ENCODE measurements at regions not wholly inside any gene's neighbourhood (a gene's known extent, or its start where the extent isn't known, plus 50 kb on each side); places are given as distances from the start of the nearest gene placed in this dataset.
"Not testable (repeated sequence)": the region's sequence is repeated elsewhere in the genome, so short reads cannot be mapped to it uniquely, and the experiment has no call there.

GRCh38 chr12:4139191-4139590 is 134.4 kb upstream of the CCND2 start:
- Mint-ChIP-seq H3K4me1 (ENCODE audit: low read depth) (peaks cover 13% of the 10 kb centered on the region), H3K27ac (ENCODE audit: unreplicated experiment) (no peak overlapping the region), H3K4me3 (ENCODE audit: unreplicated experiment) (no peak overlapping the region), H3K36me3 (ENCODE audit: low read depth) (no peaks in the 10 kb centered on the region), H3K27me3 (ENCODE audit: low read depth) (peaks cover 17% of the 10 kb centered on the region), H3K9me3 (ENCODE audit: low read depth) (peaks cover 7% of the 10 kb centered on the region)
- DNase-seq (ENCODE audit: low spot score) = no peak
- TF ChIP-seq, protein P1, sequence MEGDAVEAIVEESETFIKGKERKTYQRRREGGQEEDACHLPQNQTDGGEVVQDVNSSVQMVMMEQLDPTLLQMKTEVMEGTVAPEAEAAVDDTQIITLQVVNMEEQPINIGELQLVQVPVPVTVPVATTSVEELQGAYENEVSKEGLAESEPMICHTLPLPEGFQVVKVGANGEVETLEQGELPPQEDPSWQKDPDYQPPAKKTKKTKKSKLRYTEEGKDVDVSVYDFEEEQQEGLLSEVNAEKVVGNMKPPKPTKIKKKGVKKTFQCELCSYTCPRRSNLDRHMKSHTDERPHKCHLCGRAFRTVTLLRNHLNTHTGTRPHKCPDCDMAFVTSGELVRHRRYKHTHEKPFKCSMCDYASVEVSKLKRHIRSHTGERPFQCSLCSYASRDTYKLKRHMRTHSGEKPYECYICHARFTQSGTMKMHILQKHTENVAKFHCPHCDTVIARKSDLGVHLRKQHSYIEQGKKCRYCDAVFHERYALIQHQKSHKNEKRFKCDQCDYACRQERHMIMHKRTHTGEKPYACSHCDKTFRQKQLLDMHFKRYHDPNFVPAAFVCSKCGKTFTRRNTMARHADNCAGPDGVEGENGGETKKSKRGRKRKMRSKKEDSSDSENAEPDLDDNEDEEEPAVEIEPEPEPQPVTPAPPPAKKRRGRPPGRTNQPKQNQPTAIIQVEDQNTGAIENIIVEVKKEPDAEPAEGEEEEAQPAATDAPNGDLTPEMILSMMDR (IDR thresholded peaks at IDR 0.05) = no peak

DNA sequence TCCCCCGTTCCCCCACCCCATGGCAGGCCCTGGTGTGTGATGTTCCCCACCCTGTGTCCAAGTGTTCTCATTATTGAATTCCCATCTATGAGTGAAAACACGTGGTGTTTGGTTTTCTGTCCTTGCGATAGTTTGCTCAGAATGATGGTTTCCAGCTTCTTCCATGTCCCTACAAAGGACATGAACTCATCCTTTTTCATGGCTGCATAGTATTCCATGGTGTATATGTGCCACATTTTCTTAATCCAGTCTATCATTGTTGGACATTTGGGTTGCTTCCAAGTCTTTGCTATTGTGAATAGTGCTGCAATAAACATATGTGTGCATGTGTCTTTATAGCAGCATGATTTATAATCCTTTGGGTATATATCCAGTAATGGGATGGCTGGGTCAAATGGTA is 135.0 kb upstream of the CCND2 start:
- not testable (repeated sequence) for H3K27ac Mint-ChIP-seq (ENCODE audit: unreplicated experiment); H3K9me3 Mint-ChIP-seq (ENCODE audit: low read depth); DNase-seq (ENCODE audit: low spot score); H3K4me3 Mint-ChIP-seq (ENCODE audit: unreplicated experiment); H3K36me3 Mint-ChIP-seq (ENCODE audit: low read depth)
- Mint-ChIP-seq H3K27me3 (ENCODE audit: low read depth) (peaks cover 19% of the 10 kb centered on the region), H3K4me1 (ENCODE audit: low read depth) (peaks cover 13% of the 10 kb centered on the region)

GRCh38 chr12:4138051-4138450 is 135.5 kb upstream of the CCND2 start:
- TF ChIP-seq, protein P1 (IDR thresholded peaks at IDR 0.05) = no peak
- DNase-seq (ENCODE audit: low spot score) = no peak
- peaks cover 13% of the 10 kb centered on the region for H3K4me1 Mint-ChIP-seq (ENCODE audit: low read depth)
- no peak overlapping the region for H3K27ac Mint-ChIP-seq (ENCODE audit: unreplicated experiment)
- no peaks in the 10 kb centered on the region for H3K36me3 Mint-ChIP-seq (ENCODE audit: low read depth)
- H3K9me3 Mint-ChIP-seq (ENCODE audit: low read depth) = no peaks in the 10 kb centered on the region
- H3K27me3 Mint-ChIP-seq (ENCODE audit: low read depth) = peaks cover 19% of the 10 kb centered on the region
- no peak overlapping the region for H3K4me3 Mint-ChIP-seq (ENCODE audit: unreplicated experiment)

DNA sequence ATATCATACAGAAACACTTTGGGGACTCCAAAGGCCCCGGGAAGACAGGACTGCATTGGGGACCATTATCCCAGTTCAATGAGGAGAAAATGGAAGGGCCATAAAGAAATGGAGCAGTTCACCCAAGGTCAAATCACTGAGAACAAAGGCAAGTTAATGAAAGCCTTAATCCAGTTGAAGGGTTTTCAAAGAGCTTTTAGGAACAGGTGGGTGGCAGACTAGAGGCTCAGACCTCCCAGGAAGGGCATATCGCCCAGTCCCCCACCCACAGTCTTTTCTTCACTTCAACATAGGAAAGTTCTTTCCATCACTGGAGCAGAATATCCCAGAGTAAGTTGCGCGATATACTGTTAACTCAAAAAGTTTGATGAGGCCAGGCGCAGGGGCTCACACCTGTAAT is 136.1 kb upstream of the CCND2 start:
- TF ChIP-seq, protein P1 (IDR thresholded peaks at IDR 0.05) = no peak
- Mint-ChIP-seq H3K9me3 (ENCODE audit: low read depth) (no peaks in the 10 kb centered on the region), H3K27ac (ENCODE audit: unreplicated experiment) (no peak overlapping the region), H3K4me3 (ENCODE audit: unreplicated experiment) (no peak overlapping the region), H3K27me3 (ENCODE audit: low read depth) (peaks cover 20% of the 10 kb centered on the region), H3K4me1 (ENCODE audit: low read depth) (peaks cover 13% of the 10 kb centered on the region), H3K36me3 (ENCODE audit: low read depth) (peaks cover 2% of the 10 kb centered on the region)
- DNase-seq (ENCODE audit: low spot score) = no peak

GRCh38 chr12:4137015-4137414 is 136.5 kb upstream of the CCND2 start:
- H3K27ac Mint-ChIP-seq (ENCODE audit: unreplicated experiment) = no peak overlapping the region

More at GRCh38 chr12:4137015-4137414, 136.5 kb upstream of the CCND2 start:
- Mint-ChIP-seq H3K27me3 (ENCODE audit: low read depth) (peaks cover 21% of the 10 kb centered on the region), H3K9me3 (ENCODE audit: low read depth) (no peaks in the 10 kb centered on the region), H3K4me1 (ENCODE audit: low read depth) (peaks cover 13% of the 10 kb centered on the region), H3K4me3 (ENCODE audit: unreplicated experiment) (no peak overlapping the region), H3K36me3 (ENCODE audit: low read depth) (peaks cover 2% of the 10 kb centered on the region)
- no peak for DNase-seq (ENCODE audit: low spot score)
- TF ChIP-seq, protein P1 (IDR thresholded peaks at IDR 0.05) = no peak
